ENCODE measurements at regions not wholly inside any gene's neighbourhood (a gene's known extent, or its start where the extent isn't known, plus 50 kb on each side); places are given as distances from the start of the nearest gene placed in this dataset.

- TF ChIP-seq CTCF (IDR thresholded peaks at IDR 0.05; ENCODE audit: insufficient read depth, missing control alignments) = no peak
- FAIRE-seq = no peak
- DNase-seq (ENCODE audit: insufficient read length, low spot score) = no peak
Measured at GRCh38 chr5:87807783-87808182, 395.1 kb upstream of the CCNH start.

GRCh38 chr5:87803352-87803751 lies 390.6 kb upstream of the CCNH start:
- DNase-seq (ENCODE audit: insufficient read length, low spot score) = no peak
- TF ChIP-seq CTCF (IDR thresholded peaks at IDR 0.05; ENCODE audit: insufficient read depth, missing control alignments) = no peak
- FAIRE-seq = no peak

GRCh38 chr5:87791869-87792268 lies 379.1 kb upstream of the CCNH start:
- DNase-seq (ENCODE audit: insufficient read length, low spot score) (no peak), FAIRE-seq (no peak)
- no peak for TF ChIP-seq CTCF (IDR thresholded peaks at IDR 0.05; ENCODE audit: insufficient read depth, missing control alignments)

GRCh38 chr5:87788416-87788815 lies 375.7 kb upstream of the CCNH start:
- no peak for TF ChIP-seq CTCF (IDR thresholded peaks at IDR 0.05; ENCODE audit: insufficient read depth, missing control alignments)
- DNase-seq (ENCODE audit: insufficient read length, low spot score) = no peak
- FAIRE-seq = no peak

- no peak for TF ChIP-seq CTCF (IDR thresholded peaks at IDR 0.05; ENCODE audit: insufficient read depth, missing control alignments)
- FAIRE-seq = peak; percentile 32
- DNase-seq (ENCODE audit: insufficient read length, low spot score) = no peak
Measured at GRCh38 chr5:87787625-87788256, 375.0 kb upstream of the CCNH start.

GRCh38 chr5:87787086-87787485 lies 374.4 kb upstream of the CCNH start:
- no peak for TF ChIP-seq CTCF (IDR thresholded peaks at IDR 0.05; ENCODE audit: insufficient read depth, missing control alignments)
- DNase-seq (ENCODE audit: insufficient read length, low spot score) = no peak
- FAIRE-seq = no peak

GRCh38 chr5:87786471-87786870 lies 373.7 kb upstream of the CCNH start:
- TF ChIP-seq CTCF (IDR thresholded peaks at IDR 0.05; ENCODE audit: insufficient read depth, missing control alignments) = no peak
- FAIRE-seq (no peak), DNase-seq (ENCODE audit: insufficient read length, low spot score) (no peak)

Data from D721Med (cell line).